ENCODE measurements at regions not wholly inside any gene's neighbourhood (a gene's known extent, or its start where the extent isn't known, plus 50 kb on each side); places are given as distances from the start of the nearest gene placed in this dataset.

GRCh38 chr15:56816781-56817180 is 83.5 kb upstream of the ZNF280D start:
- intact Hi-C loops (cut with DNase I; ENCODE audit: low total_unique reads) = no loop called here
- TF ChIP-seq CTCF (IDR thresholded peaks at IDR 0.05) (no peak), POLR2A (IDR thresholded peaks at IDR 0.05) (no peak)
- DNase-seq (ENCODE audit: low spot score in 2 of 2) = no peak
- WGBS, 2 donors = 59 to 71% methylated on average over 4 of the region's 4 CpGs
- no peak overlapping the region for H3K4me3 ChIP-seq (ENCODE audit: low read depth, poor library complexity, severe bottlenecking)

DNA sequence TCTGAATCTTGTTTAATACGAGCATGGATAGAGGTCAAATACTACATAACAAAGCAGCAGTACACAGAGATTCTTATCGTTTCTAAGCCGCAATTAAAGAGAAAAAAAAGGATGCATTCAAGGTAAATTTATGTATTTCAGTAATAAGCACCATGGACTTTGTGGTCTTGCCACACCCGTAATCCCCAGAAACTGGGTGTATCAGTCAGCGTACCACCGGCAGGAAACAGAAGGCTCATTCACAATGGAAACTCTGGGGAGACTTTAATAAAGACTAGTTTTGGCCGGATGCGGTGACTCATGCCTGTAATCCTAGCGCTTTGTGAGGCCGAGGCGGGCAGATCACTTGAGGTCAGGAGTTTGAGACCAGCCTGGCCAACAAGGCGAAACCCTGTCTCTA is 81.9 kb upstream of the ZNF280D start:
- DNase-seq (ENCODE audit: low spot score in 2 of 2) = no peak

DNA sequence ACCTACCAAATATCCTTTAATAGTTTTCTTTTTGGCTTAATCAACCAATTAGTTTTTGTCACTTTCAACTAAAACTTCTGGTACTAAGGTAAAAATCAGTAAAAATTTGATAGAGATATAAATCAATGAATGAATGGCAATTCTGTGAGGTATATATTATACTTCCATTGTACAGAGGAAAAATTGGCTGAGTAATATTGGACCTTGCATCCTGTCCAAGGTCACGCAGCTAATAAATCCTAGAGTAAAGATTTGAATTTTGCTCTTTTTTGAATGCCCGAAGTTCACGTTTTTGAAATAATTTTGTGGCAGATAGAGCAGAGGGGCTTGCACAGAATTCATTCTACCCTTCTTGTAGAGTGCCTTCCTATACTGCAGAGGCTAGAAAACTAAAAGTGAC is 81.1 kb upstream of the ZNF280D start:
- no peak for TF ChIP-seq POLR2A (IDR thresholded peaks at IDR 0.05)
- TF ChIP-seq CTCF (IDR thresholded peaks at IDR 0.05) = no peak
- no peak for DNase-seq (ENCODE audit: low spot score in 2 of 2)
- WGBS, 2 donors = 94 to 97% methylated on average over 3 of the region's 3 CpGs
- intact Hi-C loops (cut with DNase I; ENCODE audit: low total_unique reads) = no loop called here
- H3K4me3 ChIP-seq (ENCODE audit: low read depth, poor library complexity, severe bottlenecking) = no peak overlapping the region

More for the DNA sequence above, 81.9 kb upstream of the ZNF280D start:
- intact Hi-C loops (cut with DNase I; ENCODE audit: low total_unique reads) = no loop called here
- WGBS, 2 donors = 73 to 81% methylated on average over 12 of the region's 12 CpGs
- no peak for TF ChIP-seq POLR2A (IDR thresholded peaks at IDR 0.05)
- no peak for TF ChIP-seq CTCF (IDR thresholded peaks at IDR 0.05)
- no peak overlapping the region for H3K4me3 ChIP-seq (ENCODE audit: low read depth, poor library complexity, severe bottlenecking)

DNA sequence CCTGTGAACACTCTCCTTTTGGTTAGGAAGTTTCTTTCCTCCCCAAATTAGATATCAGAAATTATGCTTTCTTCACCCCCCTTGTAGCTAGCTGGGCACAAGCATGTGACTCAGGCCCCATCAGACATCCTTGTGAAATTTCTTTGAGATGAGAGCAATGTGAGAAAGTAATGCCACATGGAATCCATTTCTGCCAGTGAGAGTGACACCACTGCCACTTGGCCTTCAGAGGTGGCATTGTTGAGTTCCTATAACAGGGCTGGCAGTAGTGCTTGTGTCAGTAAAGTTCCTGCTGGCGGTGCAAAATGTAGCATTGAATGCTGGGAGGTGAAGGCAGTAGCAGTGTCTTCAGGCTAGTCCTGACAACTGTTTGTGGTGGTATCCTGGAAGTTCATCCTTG is 80.7 kb upstream of the ZNF280D start:
- intact Hi-C loops (cut with DNase I; ENCODE audit: low total_unique reads) = no loop called here
- no peak overlapping the region for H3K4me3 ChIP-seq (ENCODE audit: low read depth, poor library complexity, severe bottlenecking)
- TF ChIP-seq POLR2A (IDR thresholded peaks at IDR 0.05) (no peak), CTCF (IDR thresholded peaks at IDR 0.05) (no peak)
- 0 to 5% methylated on average over 1 of the region's 1 CpG for WGBS, 2 donors
- no peak for DNase-seq (ENCODE audit: low spot score in 2 of 2)

GRCh38 chr15:56812961-56813360 is 79.7 kb upstream of the ZNF280D start:
- intact Hi-C loops (cut with DNase I; ENCODE audit: low total_unique reads) = no loop called here
- no peak for DNase-seq (ENCODE audit: low spot score in 2 of 2)
- no peak overlapping the region for H3K4me3 ChIP-seq (ENCODE audit: low read depth, poor library complexity, severe bottlenecking)
- TF ChIP-seq CTCF (IDR thresholded peaks at IDR 0.05) (no peak), POLR2A (IDR thresholded peaks at IDR 0.05) (no peak)

GRCh38 chr15:56812221-56812620 is 78.9 kb upstream of the ZNF280D start:
- H3K4me3 ChIP-seq (ENCODE audit: low read depth, poor library complexity, severe bottlenecking) = no peak overlapping the region
- intact Hi-C loops (cut with DNase I; ENCODE audit: low total_unique reads) = no loop called here
- no peak for TF ChIP-seq POLR2A (IDR thresholded peaks at IDR 0.05)
- TF ChIP-seq CTCF (IDR thresholded peaks at IDR 0.05) = no peak
- 41 to 62% methylated on average over 3 of the region's 3 CpGs for WGBS, 2 donors
- DNase-seq (ENCODE audit: low spot score in 2 of 2) = no peak
